Neuronal stem cell (in vitro differentiated cells): ENCODE measurements at regions not wholly inside any gene's neighbourhood (a gene's known extent, or its start where the extent isn't known, plus 50 kb on each side); places are given as distances from the start of the nearest gene placed in this dataset. TPM values are rescaled to one million over a fixed set of nuclear protein-coding genes. Genes with fewer than 3 reads are reported as not detected.

Source experiments
- small RNA-seq: library from polyadenylated mRNA; stranded (forward); fragments of <200 nt; extraction: miRNeasy Mini kit (QIAGEN cat#:217004); gene quantifications from one replicate; pipeline ENCODE3, GENCODE V24; 2013; ENCODE audit not compliant: insufficient read depth

Small RNA genes lying in the stretch of these regions (small RNA-seq; reads per million reads assigned to genes)
- not detected for gene RF00019
